RWPE1 (cell line): ENCODE measurements at regions not wholly inside any gene's neighbourhood (a gene's known extent, or its start where the extent isn't known, plus 50 kb on each side); places are given as distances from the start of the nearest gene placed in this dataset.

Source experiments
- CTCF ChIA-PET: fragments of 350-600 bp; sonication (Branson Sonifier 250); formaldehyde crosslinking; extraction: SDS; loops from one replicate; lab custom pipeline; 2021; lab: Yijun Ruan, JAX
- POLR2A ChIA-PET: fragments of 400-600 bp; formaldehyde crosslinking; extraction: SDS; loops from one replicate; lab custom pipeline; 2020; ENCODE audit warnings: antibody characterized with exemption; ENCODE audit not compliant: low non-redundant PET; lab: Yijun Ruan, JAX
- DNase-seq: peaks from one replicate; pipeline ENCODE4 v3.0.0; 2012; ENCODE audit warnings: low spot score
- H3K27ac ChIP-seq: fragments of 450-650 bp; 2 replicates; pipeline ENCODE4 v1.5.1; 2017
- TF ChIP-seq, protein P1 (sequence below): fragments of 450-650 bp; conservative IDR thresholded peaks from 2 replicates; pipeline ENCODE4 v1.5.1; 2017; ENCODE audit warnings: low read depth, mild to moderate bottlenecking

DNA sequence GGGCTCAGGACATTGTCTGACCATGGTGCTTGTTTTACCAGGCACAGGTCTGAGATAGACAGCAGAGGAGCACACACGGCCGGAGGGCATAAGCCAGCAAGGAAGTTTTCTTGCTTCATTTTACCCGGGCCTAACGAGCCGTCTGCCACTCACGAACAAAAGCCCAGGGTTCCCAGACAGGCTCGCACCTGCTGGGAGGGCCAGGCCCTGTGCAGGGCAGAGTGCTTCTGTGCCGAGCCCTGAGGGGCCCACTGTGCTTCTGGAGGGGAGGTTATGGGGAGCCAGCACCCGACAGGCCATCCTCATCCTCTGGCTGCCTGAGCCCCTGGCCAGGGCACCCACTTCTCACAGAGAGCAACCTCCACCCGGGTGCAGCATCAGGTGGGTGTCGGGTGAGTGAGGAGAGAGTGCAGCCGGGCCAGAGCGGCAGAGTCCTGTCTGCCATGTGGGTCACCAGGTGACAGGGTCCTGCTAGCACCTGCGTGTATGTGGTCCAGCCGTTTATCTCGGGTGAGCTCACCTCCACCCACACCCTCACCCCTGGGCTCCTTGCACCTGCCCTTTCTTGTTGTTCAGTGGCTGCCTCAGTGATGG is 297.9 kb downstream of the NDUFA10 start:
- ChIA-PET CTCF (no interaction called here), POLR2A (no interaction called here)
- no peak for DNase-seq
- TF ChIP-seq, protein P1, sequence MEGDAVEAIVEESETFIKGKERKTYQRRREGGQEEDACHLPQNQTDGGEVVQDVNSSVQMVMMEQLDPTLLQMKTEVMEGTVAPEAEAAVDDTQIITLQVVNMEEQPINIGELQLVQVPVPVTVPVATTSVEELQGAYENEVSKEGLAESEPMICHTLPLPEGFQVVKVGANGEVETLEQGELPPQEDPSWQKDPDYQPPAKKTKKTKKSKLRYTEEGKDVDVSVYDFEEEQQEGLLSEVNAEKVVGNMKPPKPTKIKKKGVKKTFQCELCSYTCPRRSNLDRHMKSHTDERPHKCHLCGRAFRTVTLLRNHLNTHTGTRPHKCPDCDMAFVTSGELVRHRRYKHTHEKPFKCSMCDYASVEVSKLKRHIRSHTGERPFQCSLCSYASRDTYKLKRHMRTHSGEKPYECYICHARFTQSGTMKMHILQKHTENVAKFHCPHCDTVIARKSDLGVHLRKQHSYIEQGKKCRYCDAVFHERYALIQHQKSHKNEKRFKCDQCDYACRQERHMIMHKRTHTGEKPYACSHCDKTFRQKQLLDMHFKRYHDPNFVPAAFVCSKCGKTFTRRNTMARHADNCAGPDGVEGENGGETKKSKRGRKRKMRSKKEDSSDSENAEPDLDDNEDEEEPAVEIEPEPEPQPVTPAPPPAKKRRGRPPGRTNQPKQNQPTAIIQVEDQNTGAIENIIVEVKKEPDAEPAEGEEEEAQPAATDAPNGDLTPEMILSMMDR = no peak
- no peak overlapping the region for H3K27ac ChIP-seq

DNA sequence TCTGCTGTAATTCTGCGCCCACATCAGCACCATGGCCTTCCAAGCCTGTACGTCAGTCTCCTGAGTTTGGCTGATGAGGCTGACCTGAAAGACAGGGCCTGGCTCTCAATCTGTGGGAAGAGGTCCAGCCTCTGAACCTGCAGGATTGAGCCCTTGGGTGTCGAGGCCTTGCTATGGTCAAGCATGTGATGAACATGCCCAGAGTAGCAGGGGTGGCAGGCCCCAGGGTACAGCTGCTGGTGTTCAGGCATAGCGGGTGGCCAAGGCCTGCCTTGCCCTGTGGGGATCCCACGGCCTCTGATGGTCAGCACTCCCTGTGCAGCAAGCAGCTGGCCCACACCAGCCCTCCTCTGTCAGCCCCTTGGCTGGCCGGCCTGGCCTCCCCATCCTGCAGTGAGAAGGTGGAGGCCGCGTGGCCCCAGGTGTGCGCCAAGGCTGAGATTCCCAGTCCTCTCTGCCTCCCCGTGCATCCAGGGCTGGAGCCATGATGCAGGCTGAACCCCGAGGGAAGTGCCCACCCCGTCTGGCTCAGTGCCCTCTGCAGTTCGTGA is 298.4 kb downstream of the NDUFA10 start:
- no peak overlapping the region for H3K27ac ChIP-seq
- no peak for DNase-seq
- POLR2A ChIA-PET = no interaction called here
- CTCF ChIA-PET = no interaction called here
- TF ChIP-seq, protein P1 = no peak

DNA sequence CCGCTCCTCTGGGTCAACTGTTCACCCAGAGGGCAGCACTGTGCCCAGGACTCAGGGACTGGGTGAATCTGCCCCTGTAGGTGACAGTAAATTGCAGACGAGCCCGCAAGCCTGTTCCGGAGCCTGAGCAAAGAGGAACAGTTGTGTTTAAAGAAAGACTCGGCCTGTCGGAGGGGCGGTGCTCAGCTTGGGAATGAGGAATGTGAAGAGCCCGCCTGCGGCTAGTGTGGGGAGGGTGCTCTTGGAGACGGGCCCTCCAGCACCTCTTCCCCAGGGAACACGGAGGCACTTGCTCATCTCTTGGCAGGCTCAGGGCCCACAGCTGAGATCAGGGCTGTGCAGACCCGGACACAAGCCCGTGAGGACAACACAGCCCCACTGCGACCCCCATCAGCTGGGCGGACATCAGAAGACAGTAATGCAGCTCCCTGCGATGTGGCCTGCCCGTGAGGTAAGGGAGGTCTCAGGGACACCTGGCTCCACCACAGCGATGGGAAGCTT is 299.0 kb downstream of the NDUFA10 start:
- no peak overlapping the region for H3K27ac ChIP-seq
- ChIA-PET POLR2A (no interaction called here), CTCF (interaction anchor here (0.6 kb wide), 1 partner anchor 159 kb away, joined by 3 read pairs; no protein-coding TSS in a partner anchor)
- TF ChIP-seq, protein P1 = no peak
- DNase-seq = no peak

DNA sequence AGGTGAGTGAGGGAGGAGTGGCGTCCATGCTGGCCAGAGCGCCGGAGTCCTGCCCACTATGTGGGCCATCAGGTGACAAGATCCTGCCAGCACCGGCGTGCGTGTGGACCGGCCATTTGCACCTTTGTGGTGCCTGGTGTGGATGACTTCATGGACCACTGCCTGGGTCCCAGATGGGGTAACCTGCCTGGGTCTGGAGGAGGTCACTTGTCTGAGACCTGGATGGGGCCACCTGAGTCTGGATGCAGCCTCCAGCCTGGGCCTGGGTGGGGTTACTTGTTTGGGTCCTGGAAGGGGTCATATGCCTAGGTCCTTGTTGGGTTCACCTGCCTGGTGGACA is 299.6 kb downstream of the NDUFA10 start:
- H3K27ac ChIP-seq = no peak overlapping the region
- POLR2A ChIA-PET = no interaction called here
- TF ChIP-seq, protein P1 = no peak
- CTCF ChIA-PET = interaction anchor here (0.6 kb wide), 2 partner anchors 159 to 1719 kb away, joined by 3 read pairs; no protein-coding TSS in a partner anchor
- DNase-seq = no peak

DNA sequence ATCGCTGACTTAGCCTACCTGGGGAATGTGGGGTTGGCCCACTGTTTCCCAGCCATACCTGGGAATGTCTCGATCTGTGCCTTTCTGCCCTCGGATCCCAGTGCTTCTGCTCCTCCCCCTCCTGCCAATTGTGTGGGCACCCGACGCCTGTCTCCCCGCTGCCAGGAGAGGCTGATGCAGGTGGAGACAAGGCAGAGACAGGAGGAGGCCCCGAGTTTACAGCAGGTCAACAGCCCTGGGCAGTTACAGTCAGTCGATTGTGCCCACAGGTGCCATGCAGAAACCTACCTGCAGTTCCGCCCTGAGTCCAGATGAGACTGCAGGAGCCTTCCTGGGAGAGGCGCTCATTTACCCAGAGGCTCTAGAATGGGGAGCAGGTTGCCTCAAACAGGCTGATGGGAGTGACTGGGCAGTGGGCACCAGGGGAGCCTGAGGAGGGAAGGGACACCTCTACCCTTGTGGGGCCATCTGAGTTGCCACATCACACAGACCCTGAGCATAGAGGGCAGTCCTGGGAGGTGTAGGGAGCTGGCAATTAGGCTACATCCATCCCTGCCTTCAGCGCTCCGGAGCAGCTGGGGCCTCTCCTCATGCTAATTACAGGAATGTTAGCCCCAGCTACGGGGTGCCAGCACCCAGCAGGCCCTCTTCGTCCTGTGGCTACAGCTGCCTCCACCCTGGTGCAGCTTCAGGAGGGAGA is 300.1 kb downstream of the NDUFA10 start:
- ChIA-PET POLR2A (no interaction called here), CTCF (interaction anchor here (0.6 kb wide), 1 partner anchor 1718 kb away, joined by 3 read pairs; no protein-coding TSS in a partner anchor)
- DNase-seq = no peak
- TF ChIP-seq, protein P1 = no peak
- no peak overlapping the region for H3K27ac ChIP-seq

DNA sequence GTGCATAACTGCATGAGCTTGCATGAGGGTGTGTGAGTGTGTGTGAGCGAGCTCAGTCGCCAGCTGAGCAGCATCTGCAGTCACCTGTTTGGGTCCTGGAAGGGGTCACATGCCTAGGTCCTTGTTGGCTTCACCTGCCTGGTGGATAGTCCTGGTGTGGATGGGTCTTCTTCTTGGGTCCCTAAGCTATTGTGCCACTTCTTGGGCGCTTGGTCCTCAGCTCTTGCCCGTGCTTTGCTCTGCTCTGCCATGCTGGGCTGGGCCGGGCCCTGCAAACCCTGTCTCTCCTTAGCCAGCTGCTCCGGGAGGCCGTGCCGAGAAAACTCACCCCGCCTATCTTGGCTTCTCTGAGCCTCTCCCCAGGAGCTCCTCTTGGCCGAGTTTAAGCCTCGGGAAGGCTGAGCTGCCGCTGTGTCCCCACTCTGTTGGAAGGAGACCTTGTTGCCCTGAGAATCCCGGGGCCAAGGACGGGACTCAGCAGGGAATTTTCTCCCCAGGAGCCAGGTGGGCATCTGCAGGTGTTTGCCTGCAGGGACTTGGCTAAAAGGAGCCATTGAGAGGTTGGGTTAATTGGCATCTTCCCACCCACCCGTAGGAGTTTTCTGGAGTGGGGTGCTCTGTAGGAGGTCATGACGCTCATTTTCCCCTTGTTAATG is 300.8 kb downstream of the NDUFA10 start:
- no peak for DNase-seq
- ChIA-PET POLR2A (no interaction called here), CTCF (no interaction called here)
- TF ChIP-seq, protein P1 = no peak
- no peak overlapping the region for H3K27ac ChIP-seq
